ENCODE measurements at regions not wholly inside any gene's neighbourhood (a gene's known extent, or its start where the extent isn't known, plus 50 kb on each side); places are given as distances from the start of the nearest gene placed in this dataset.

GRCh38 chr10:111650088-111650487 is 533.5 kb downstream of the GPAM start:
- TF ChIP-seq EZH2 (IDR thresholded peaks at IDR 0.05) (no peak), POLR2AphosphoS5 (IDR thresholded peaks at IDR 0.05; ENCODE audit: borderline replicate concordance, low read depth, low read length) (no peak), FOXP2 (optimal IDR thresholded peaks at IDR 0.05; ENCODE audit: control extremely low read depth, extremely low read length, insufficient read depth) (no peak)
